ENCODE measurements at regions not wholly inside any gene's neighbourhood (a gene's known extent, or its start where the extent isn't known, plus 50 kb on each side); places are given as distances from the start of the nearest gene placed in this dataset.
A peak's percentile ranks its signal among the peaks of the same experiment; 100 is the strongest.

DNA sequence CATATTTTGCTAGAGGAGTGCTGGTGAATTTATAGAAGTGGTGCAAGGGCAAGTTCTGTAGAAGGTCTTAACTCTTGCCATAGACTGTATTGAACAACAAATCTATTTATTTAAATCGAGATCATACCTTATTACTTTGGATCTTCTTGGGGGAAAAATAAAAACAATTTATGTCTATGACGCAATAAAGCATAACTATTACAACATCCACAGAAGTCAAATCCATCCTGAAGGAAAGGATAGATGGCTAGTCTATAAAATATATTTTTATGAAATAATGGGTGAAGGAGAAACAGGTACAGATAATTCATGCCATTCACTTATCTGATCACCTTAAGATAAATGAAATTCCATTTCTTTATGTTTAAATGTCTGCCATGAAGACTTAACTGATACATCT, 1168.8 kb upstream of the AGA start:
- TF ChIP-seq POLR2A (IDR thresholded peaks at IDR 0.05; ENCODE audit: low read depth, low read length) (no peak), RCOR1 (IDR thresholded peaks at IDR 0.05; ENCODE audit: insufficient replicate concordance, low read length) (no peak), FOS (IDR thresholded peaks at IDR 0.05; ENCODE audit: low read depth, low read length) (no peak), MXI1 (IDR thresholded peaks at IDR 0.05; ENCODE audit: borderline replicate concordance, low read depth, low read length) (no peak), RFX5 (IDR thresholded peaks at IDR 0.05; ENCODE audit: low read depth, low read length) (no peak), RAD21 (IDR thresholded peaks at IDR 0.05; ENCODE audit: low read length) (no peak), CEBPB (IDR thresholded peaks at IDR 0.05; ENCODE audit: low read depth, low read length) (peak; percentile 85), ELK1 (IDR thresholded peaks at IDR 0.05; ENCODE audit: borderline replicate concordance, low read depth, low read length) (no peak), CHD1 (IDR thresholded peaks at IDR 0.05; ENCODE audit: low read depth, low read length) (no peak), SMC3 (IDR thresholded peaks at IDR 0.05; ENCODE audit: low read depth, low read length) (no peak), BHLHE40 (IDR thresholded peaks at IDR 0.05; ENCODE audit: low read depth, low read length) (no peak), MAFK (IDR thresholded peaks at IDR 0.05; ENCODE audit: low read depth, low read length) (no peak)
- TF ChIP-seq, protein P1, sequence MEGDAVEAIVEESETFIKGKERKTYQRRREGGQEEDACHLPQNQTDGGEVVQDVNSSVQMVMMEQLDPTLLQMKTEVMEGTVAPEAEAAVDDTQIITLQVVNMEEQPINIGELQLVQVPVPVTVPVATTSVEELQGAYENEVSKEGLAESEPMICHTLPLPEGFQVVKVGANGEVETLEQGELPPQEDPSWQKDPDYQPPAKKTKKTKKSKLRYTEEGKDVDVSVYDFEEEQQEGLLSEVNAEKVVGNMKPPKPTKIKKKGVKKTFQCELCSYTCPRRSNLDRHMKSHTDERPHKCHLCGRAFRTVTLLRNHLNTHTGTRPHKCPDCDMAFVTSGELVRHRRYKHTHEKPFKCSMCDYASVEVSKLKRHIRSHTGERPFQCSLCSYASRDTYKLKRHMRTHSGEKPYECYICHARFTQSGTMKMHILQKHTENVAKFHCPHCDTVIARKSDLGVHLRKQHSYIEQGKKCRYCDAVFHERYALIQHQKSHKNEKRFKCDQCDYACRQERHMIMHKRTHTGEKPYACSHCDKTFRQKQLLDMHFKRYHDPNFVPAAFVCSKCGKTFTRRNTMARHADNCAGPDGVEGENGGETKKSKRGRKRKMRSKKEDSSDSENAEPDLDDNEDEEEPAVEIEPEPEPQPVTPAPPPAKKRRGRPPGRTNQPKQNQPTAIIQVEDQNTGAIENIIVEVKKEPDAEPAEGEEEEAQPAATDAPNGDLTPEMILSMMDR (conservative IDR thresholded peaks at IDR 0.05; ENCODE audit: low read depth, low read length) = no peak
- TF ChIP-seq, protein P2, sequence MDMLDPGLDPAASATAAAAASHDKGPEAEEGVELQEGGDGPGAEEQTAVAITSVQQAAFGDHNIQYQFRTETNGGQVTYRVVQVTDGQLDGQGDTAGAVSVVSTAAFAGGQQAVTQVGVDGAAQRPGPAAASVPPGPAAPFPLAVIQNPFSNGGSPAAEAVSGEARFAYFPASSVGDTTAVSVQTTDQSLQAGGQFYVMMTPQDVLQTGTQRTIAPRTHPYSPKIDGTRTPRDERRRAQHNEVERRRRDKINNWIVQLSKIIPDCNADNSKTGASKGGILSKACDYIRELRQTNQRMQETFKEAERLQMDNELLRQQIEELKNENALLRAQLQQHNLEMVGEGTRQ (IDR thresholded peaks at IDR 0.05; ENCODE audit: low read depth, low read length) = no peak

Data from IMR-90 (cell line).